NCI-H460 (cell line): ENCODE measurements at regions not wholly inside any gene's neighbourhood (a gene's known extent, or its start where the extent isn't known, plus 50 kb on each side); places are given as distances from the start of the nearest gene placed in this dataset.

Experiments used
- DNase-seq: peaks from one replicate; pipeline ENCODE4 v3.0.0-alpha.2; 2016; ENCODE audit warnings: low read depth; ENCODE audit errors: extremely low read depth

GRCh38 chr17:15112846-15113617 is 152.1 kb downstream of the PMP22 start:
- DNase-seq = no peak

GRCh38 chr17:15109608-15110007 is 155.5 kb downstream of the PMP22 start:
- DNase-seq = no peak

GRCh38 chr17:15108992-15109391 is 156.1 kb downstream of the PMP22 start:
- no peak for DNase-seq

GRCh38 chr17:15106540-15106939 is 158.6 kb downstream of the PMP22 start:
- peak; percentile 22 for DNase-seq

GRCh38 chr17:15103785-15104184 is 161.3 kb downstream of the PMP22 start:
- DNase-seq = no peak

GRCh38 chr17:15101175-15101574 is 164.0 kb downstream of the PMP22 start:
- no peak for DNase-seq

- DNase-seq = no peak
Observed at GRCh38 chr17:15096511-15096910, 168.6 kb downstream of the PMP22 start.

GRCh38 chr17:15095935-15096334 is 169.2 kb downstream of the PMP22 start:
- no peak for DNase-seq

- DNase-seq = no peak
Observed at GRCh38 chr17:15092762-15093161, 172.4 kb downstream of the PMP22 start.

- no peak for DNase-seq
Observed at GRCh38 chr17:15092261-15092660, 172.9 kb downstream of the PMP22 start.

- DNase-seq = peak; percentile 6
Observed at GRCh38 chr17:15091825-15092224, 173.3 kb downstream of the PMP22 start.

- no peak for DNase-seq
Observed at GRCh38 chr17:15090533-15090932, 174.6 kb downstream of the PMP22 start.

GRCh38 chr17:15087946-15088345 is 177.2 kb downstream of the PMP22 start:
- no peak for DNase-seq

GRCh38 chr17:15086776-15087295 is 178.3 kb downstream of the PMP22 start:
- no peak for DNase-seq

- DNase-seq = no peak
Observed at GRCh38 chr17:15085890-15086677, 179.0 kb downstream of the PMP22 start.

GRCh38 chr17:15083225-15083624 is 181.9 kb downstream of the PMP22 start:
- DNase-seq = no peak

GRCh38 chr17:15081008-15081407 is 184.1 kb downstream of the PMP22 start:
- DNase-seq = no peak

- DNase-seq = no peak
Observed at GRCh38 chr17:15078570-15078969, 186.6 kb downstream of the PMP22 start.

- no peak for DNase-seq
Observed at GRCh38 chr17:15076991-15077663, 188.0 kb downstream of the PMP22 start.

GRCh38 chr17:15051933-15052332 is 213.2 kb downstream of the PMP22 start:
- DNase-seq = no peak

- DNase-seq = no peak
Observed at GRCh38 chr17:15049795-15050160, 215.3 kb downstream of the PMP22 start.
